ENCODE measurements at regions not wholly inside any gene's neighbourhood (a gene's known extent, or its start where the extent isn't known, plus 50 kb on each side); places are given as distances from the start of the nearest gene placed in this dataset.

DNA sequence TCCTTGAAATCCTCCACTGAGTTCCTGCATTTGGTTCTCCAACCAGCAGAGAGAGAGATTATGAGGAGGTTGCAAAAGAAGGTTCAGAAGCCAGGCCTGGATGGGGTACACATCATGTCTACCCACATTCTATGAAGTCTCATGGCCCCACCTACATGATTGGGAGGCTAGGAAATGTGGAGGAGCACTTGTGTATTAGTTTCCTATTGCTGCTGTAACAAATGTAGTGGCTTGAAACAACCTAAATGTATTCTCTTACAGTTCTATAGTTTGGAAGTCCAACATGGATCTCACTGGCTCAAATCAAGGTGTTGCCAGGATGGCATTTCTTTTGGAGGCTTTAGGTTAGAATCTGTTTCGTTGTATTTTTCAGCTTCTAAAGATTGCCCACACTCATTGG is 134.2 kb upstream of the ZNF648 start:
- no peak for DNase-seq (ENCODE audit: low read depth, low spot score)

DNA sequence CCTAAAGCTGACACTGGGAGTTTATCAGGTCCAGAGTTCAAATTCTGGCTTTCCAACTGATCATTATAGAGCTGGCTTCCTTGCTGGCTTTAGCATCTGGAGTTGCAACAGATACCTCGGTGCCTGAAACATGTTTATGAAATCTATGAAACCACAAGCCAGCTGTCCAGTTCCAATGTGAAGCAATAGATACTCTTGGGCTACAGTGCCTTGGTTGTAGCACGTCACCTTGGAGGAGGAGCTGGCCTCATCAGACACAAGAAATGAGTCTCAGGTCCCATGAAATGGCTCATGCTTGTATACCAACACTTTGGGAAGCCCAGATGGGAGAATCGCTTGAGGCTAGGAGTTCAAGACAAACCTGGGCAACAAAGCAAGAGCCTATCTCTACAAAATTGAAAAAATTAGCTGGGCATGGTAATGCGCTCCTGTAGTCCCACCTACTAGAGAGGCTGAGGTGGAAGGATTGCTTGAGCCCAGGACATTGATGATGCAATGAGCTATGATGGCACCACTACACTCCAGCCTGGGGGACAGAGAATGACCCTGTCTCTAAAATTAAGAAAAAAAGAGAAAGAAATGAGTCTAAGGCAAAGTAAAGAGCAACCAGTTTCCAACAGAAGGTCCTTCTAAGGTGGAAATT is 132.5 kb upstream of the ZNF648 start:
- no peak for DNase-seq (ENCODE audit: low read depth, low spot score)

DNA sequence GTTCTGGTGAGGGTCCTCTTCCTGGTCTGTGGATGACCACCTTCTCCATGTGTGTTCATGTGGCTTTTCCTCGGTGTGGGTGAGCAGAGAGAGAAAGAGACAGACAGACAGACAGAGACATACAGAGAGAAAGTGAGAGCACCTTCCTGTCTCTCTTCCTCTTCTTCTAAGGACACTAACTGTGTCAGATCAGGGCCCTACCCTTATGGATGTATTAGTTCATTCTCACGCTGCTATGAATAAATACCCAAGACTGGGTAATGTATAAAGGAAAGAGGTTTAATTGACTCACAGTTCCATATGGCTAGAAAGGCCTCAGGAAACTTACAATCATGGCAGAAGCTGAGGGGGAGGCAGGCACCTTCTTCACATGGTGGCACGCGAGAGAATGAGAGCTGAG is 131.5 kb upstream of the ZNF648 start:
- DNase-seq (ENCODE audit: low read depth, low spot score), result no peak

DNA sequence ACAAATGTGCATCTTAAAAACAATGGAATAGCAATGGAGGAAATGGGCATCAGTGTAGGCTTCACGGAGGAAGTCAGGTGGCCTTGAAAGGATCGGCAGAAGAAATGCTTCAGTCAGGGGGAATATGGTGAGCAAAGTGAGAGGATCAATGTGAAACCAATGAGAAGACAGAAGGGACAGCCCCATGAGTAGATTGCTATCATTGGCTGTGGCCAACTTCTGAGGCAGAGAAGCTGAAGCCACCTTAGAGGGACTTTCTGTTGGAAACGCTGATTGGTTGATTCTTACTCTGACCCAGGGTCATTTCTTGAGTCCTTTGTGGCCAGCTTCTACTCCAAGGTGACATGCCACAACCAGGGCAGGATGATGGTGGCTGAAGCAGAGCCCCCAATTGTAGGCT is 130.7 kb upstream of the ZNF648 start:
- DNase-seq (ENCODE audit: low read depth, low spot score), result no peak

DNA sequence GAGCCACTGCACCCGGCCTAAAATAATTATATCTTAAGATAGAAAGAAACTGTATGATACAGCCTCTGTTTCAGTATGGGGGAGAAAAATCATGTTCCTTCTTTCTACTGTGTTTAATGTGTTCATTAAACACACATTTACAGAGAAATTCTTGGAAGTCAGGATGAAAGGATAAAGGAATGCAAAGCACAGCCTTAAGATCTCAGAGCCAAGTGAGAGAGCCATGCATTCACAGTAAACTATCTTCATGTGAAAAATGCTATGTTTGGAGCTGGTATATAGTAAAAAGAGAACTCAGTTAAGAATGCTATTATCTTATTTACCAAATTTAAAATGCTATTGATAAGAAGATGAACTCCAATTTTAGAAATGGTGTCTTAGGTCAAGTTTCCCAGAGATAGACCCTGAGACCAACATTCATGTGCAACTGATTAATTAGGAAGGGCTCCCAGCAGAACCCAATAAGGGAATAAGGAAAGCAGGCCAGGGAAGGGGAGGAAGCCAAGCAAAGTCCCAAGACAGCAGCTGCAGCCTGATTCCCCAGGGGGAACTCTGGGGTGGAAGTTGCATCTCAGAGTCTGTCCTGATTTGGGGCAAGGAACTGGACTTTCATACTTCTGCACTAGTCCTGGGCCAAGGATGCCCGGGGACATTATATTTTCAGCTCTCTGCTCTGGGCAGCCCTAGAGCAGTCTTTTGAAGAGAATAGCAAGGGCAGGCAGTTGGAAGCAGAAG is 130.0 kb upstream of the ZNF648 start:
- DNase-seq (ENCODE audit: low read depth, low spot score), result no peak

DNA sequence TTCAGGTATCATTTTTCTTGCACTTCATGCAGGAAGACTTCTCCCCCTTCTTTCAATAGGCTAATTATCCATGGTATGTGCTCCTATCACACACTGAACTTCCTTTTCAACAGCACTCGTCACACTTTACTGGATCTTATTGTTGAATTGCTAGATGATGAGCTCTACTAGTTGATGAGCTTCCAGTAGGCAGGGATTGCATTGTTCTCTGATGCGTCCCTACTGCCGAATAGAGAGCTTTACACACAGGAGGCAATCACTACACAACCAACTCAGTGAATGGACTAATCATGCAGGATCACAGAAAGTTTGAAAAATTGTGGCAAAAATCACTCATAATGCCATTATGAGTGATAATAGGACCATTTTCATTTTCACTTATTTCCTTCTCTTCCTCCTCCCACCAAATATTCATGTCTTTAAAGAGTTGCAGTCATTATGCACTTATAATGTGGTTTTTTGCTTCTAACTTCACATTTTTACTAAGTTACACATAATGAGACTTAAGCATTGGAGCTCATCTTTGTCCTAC is 128.1 kb upstream of the ZNF648 start:
- no peak for DNase-seq (ENCODE audit: low read depth, low spot score)

DNA sequence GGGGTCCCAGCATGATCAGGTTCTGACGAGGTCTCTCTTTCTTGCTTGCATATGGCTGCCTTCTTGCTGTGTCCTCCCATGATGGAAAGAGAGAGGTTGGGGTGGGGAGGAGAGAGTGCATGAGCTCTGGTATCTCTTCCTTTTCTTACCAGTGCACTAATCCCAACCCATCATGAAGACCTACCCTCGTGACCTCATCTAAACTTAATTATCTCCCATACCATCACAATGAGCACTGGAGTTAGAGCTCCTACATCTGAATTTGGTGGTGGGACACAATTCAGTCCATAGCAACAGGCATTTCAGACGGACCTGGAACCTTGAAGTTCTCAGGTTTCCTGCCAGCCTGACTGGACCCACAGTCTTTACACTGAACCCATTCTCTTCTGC is 125.2 kb upstream of the ZNF648 start:
- DNase-seq (ENCODE audit: low read depth, low spot score), result no peak

GRCh38 chr1:182185842-182186756 is 124.6 kb upstream of the ZNF648 start:
- no peak for DNase-seq (ENCODE audit: low read depth, low spot score)

- no peak for DNase-seq (ENCODE audit: low read depth, low spot score)
Measured at GRCh38 chr1:182185136-182185535, 123.6 kb upstream of the ZNF648 start.

DNA sequence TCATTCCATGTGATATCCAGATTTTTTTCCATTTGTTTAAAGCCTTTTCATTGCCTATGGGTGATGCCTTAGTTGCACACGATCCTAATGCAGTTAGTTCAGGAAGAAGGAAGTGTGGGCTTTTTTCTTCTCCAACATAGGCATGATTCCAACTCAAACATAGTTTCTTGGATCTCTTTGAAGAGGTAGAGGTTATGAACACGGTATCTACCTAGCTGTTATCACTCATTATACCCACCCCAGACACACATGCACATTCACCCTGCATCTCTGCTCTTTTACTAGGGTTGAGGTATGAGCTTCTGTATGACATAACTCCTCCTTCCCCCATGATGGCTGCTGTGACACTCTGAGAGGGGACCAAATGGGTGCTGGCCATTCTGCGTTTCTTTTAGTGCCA is 122.1 kb upstream of the ZNF648 start:
- DNase-seq (ENCODE audit: low read depth, low spot score), result no peak

DNA sequence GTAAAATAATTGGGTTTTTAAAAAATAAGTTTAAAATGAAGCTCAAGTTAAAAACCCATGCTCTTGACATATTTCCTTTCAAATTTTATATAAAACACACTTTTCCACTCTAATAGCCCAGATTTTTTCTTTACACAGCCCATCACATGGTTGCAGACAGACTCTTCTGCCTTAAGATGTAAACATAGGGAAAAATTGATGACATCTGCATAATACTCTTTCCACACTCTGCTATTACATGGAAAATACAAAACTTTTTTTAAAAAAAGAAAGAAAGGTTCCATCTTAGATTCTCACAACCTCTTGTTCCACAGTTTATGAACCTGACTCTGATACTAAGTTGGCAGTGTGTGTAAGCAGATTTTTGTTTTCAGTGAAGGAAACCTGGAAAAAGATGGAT is 120.8 kb upstream of the ZNF648 start:
- no peak for DNase-seq (ENCODE audit: low read depth, low spot score)

GRCh38 chr1:182181167-182181572 is 119.7 kb upstream of the ZNF648 start:
- DNase-seq (ENCODE audit: low read depth, low spot score), result no peak

- no peak for DNase-seq (ENCODE audit: low read depth, low spot score)
Measured at GRCh38 chr1:182175361-182175931, 113.9 kb upstream of the ZNF648 start.

DNA sequence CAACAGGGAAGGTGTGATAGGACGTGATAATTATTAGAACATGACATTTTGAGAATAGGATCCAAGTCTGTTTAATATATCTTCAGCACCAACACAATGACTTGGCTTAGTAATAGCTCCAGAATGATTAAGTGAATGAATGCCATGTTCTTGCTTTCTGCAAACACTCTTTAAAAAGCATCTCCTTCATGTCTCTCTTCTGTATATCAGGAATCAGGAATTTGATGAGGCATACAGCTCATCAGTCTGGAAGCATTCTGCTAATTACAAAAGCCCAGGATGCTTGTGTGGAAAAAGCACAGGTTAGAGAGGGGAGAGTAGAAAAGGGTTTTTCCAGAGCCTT is 113.0 kb upstream of the ZNF648 start:
- DNase-seq (ENCODE audit: low read depth, low spot score), result no peak

- DNase-seq (ENCODE audit: low read depth, low spot score), result no peak
Measured at GRCh38 chr1:182173808-182174512, 112.4 kb upstream of the ZNF648 start.

GRCh38 chr1:182172699-182173098 is 111.2 kb upstream of the ZNF648 start:
- no peak for DNase-seq (ENCODE audit: low read depth, low spot score)

DNA sequence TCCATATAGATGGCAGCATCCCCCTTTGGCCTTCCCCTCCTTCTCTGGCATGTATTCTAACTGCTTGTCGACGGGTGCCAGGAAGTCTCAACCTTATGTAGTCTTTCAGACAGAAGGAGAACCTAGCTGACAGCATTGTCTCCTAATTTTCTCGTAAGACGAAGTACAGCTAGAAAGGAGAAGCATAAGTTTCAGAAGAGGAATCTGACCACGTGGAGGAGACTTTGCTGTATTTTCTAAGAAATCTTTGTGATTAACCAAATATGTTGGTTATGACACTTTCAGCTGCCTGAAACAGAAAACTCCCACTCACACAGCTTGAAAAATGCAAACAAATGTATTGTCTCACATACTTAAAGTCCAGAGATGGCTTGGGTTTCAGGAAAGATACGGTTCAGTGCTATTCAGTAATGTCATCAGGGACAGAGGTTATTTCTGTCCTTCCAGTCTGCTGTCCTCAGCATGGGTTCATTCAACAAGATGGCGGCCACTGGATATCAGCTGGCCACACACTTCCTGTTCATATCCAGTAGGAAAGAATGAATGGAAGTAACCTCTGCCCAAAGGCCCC is 109.5 kb upstream of the ZNF648 start:
- no peak for DNase-seq (ENCODE audit: low read depth, low spot score)

GRCh38 chr1:182169203-182169602 is 107.7 kb upstream of the ZNF648 start:
- no peak for DNase-seq (ENCODE audit: low read depth, low spot score)

DNA sequence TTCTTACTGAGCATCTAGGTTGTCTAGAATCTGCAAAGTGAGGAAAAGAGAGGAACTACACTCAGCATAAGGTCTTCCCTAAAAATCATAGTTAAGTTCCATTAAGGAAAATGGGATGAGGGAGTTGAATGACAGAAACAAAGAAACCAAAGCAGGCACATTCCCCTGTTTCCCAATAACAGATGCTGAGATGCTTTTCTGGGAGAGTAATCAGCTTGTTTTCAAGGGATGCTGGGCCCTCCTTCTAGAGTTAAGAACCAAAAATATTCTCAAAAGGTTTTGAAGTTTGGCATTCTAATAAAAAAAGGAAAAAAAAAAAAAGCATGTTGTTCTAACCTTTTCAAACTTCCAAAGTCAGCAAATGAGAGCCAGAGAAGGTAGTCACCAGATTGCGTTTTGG is 105.2 kb upstream of the ZNF648 start:
- DNase-seq (ENCODE audit: low read depth, low spot score), result no peak

- DNase-seq (ENCODE audit: low read depth, low spot score), result no peak
Measured at GRCh38 chr1:182166321-182166720, 104.8 kb upstream of the ZNF648 start.

GRCh38 chr1:182164273-182164672 is 102.8 kb upstream of the ZNF648 start:
- no peak for DNase-seq (ENCODE audit: low read depth, low spot score)
